ENCODE measurements at regions not wholly inside any gene's neighbourhood (a gene's known extent, or its start where the extent isn't known, plus 50 kb on each side); places are given as distances from the start of the nearest gene placed in this dataset.

GRCh38 chr15:46275701-46276100, 640.9 kb downstream of the SQOR start:
- no peak for TF ChIP-seq CTCF (IDR thresholded peaks at IDR 0.05)
- no peak for TF ChIP-seq POLR2A (IDR thresholded peaks at IDR 0.05)

All from thyroid gland (tissue), 4 donors.